KBM-7 (cell line): ENCODE measurements at regions not wholly inside any gene's neighbourhood (a gene's known extent, or its start where the extent isn't known, plus 50 kb on each side); places are given as distances from the start of the nearest gene placed in this dataset.
A peak's percentile ranks its signal among the peaks of the same experiment; 100 is the strongest.

Experiments
- DNase-seq: peaks from one replicate; pipeline ENCODE4 v3.0.0-alpha.2; 2015
- in situ Hi-C: fragments of 300-500 bp; cut with MboI; formaldehyde crosslinking; loops from 2 replicates; pipeline ENCODE4 v1.14.3; 2020; ENCODE audit warnings: low sequenced_read_pairs, low pct_unique_long_range_greater_than_20kb, mixed read lengths

- in situ Hi-C loops = no loop called here
- no peak for DNase-seq
Observed at GRCh38 chr2:7094231-7094741, 177.1 kb downstream of the RNF144A start.

GRCh38 chr2:7096726-7097352, 179.6 kb downstream of the RNF144A start:
- DNase-seq = no peak
- in situ Hi-C loops = no loop called here

DNA sequence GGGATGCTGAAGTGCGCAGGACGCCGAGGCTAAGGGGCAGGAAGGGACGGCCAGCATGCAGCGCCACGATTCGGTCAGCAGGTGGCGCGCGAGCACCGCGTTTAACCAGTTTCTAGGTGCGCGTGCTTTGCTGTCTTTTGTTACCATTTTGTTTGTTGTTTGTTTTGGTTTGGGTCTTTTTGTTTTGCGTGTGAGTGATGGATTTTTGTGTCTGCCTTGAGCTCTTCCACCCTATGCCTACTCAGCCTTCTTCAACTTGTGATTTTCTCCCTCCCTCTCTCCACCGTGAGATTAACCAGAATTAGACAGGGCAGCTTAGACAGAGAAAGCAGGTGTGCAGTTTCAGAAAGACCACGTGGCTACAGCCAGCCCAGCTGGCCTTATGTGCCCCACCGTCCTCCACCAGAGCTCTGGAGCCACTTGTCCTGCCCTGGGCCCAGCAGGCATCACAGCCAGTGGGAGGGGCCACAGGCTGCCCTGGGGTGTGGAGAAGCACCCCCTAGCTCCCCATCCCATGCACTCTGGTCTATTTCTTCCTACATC, 180.2 kb downstream of the RNF144A start:
- peak; percentile 78 for DNase-seq
- in situ Hi-C loops = no loop called here

GRCh38 chr2:7098816-7099215, 181.6 kb downstream of the RNF144A start:
- DNase-seq = no peak
- in situ Hi-C loops = no loop called here

GRCh38 chr2:7099687-7100086, 182.5 kb downstream of the RNF144A start:
- in situ Hi-C loops = loop anchor here (25.0 kb wide), 2 partner anchors 588 to 1613 kb away; no protein-coding TSS in a partner anchor
- peak; percentile 22 for DNase-seq

- in situ Hi-C loops = loop anchor here (25.0 kb wide), 2 partner anchors 584 to 1609 kb away; no protein-coding TSS in a partner anchor
- DNase-seq = no peak
Observed at GRCh38 chr2:7102826-7103225, 185.6 kb downstream of the RNF144A start.

DNA sequence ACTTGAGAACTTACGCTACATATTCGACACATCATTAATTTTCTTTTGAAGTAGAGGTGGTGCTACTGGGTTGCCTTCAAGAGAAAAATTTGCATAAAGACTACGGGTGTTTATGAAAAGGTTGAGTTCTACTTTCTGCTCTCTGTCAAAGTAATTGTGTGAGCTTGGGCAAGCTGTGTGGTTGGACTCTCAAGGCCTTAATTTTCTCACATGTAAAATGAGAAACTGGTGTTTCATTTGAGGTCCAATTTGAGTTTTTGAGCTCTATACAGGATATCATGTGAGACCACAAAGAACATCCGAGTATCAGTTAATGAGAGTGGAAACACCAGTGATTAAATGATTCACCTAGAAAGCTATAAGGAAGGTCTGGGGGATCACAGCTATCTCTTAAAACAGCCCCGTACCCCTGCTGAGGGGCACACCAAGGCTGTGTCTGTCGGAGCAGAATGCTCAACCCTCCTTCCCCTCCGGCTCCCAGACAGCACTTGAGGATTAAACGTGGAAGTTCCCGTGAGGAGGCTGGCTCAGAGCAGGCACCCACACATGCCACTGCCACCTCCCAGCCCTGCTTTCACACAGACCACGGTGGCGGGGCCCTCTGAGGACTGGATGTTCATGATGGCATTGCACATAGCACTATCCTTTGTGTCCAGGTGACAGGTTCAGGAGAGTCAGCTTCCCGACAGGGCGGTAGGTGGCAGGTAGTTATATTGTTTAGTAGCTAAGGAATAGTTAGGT, 191.8 kb downstream of the RNF144A start:
- in situ Hi-C loops = loop anchor here (25.0 kb wide), 2 partner anchors 578 to 1603 kb away; no protein-coding TSS in a partner anchor
- no peak for DNase-seq

GRCh38 chr2:7109533-7109885, 192.3 kb downstream of the RNF144A start:
- in situ Hi-C loops = loop anchor here (25.0 kb wide), 2 partner anchors 578 to 1603 kb away; no protein-coding TSS in a partner anchor
- DNase-seq = no peak

GRCh38 chr2:7111626-7112025, 194.4 kb downstream of the RNF144A start:
- no peak for DNase-seq
- in situ Hi-C loops = loop anchor here (25.0 kb wide), 2 partner anchors 576 to 1601 kb away; no protein-coding TSS in a partner anchor

- in situ Hi-C loops = loop anchor here (25.0 kb wide), 2 partner anchors 572 to 1597 kb away; no protein-coding TSS in a partner anchor
- DNase-seq = no peak
Observed at GRCh38 chr2:7115364-7115763, 198.2 kb downstream of the RNF144A start.

- DNase-seq = no peak
Observed at GRCh38 chr2:7115906-7116305, 198.7 kb downstream of the RNF144A start.

GRCh38 chr2:7116511-7116910, 199.3 kb downstream of the RNF144A start:
- in situ Hi-C loops = loop anchor here (25.0 kb wide), 2 partner anchors 571 to 1596 kb away; no protein-coding TSS in a partner anchor
- no peak for DNase-seq

More at GRCh38 chr2:7115906-7116305, 198.7 kb downstream of the RNF144A start:
- in situ Hi-C loops = loop anchor here (25.0 kb wide), 2 partner anchors 571 to 1596 kb away; no protein-coding TSS in a partner anchor

- no peak for DNase-seq
- in situ Hi-C loops = loop anchor here (25.0 kb wide), 2 partner anchors 570 to 1595 kb away; no protein-coding TSS in a partner anchor
Observed at GRCh38 chr2:7117076-7117475, 199.9 kb downstream of the RNF144A start.

DNA sequence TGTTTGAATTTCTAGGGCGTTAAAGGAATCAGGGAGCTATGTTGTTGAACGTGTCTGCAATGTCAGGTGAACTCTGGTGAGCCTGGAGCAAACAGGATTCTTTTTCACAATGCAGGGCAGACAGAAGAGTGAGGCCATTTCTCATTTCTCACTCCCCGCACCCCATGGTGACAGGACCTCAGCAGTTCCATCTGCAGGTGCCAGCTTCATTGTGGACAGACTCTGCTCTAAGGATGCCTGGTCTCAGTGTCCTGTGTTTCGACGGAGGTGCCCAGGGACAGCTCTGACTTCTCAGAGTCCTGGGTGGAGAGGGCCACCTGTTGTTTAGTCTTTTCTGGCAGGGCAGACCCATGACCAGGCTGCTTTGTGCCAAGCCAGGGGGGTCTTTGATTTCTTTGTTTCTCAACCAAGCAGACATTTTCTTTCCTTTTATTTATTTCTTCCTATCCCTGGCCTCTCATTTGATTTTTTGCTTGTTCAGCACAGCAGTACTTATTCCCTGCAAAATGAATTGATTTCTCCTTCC, 201.5 kb downstream of the RNF144A start:
- in situ Hi-C loops = loop anchor here (25.0 kb wide), 2 partner anchors 569 to 1594 kb away; no protein-coding TSS in a partner anchor
- DNase-seq = no peak

GRCh38 chr2:7119132-7119835, 202.1 kb downstream of the RNF144A start:
- peak; percentile 32 for DNase-seq
- in situ Hi-C loops = loop anchor here (25.0 kb wide), 2 partner anchors 568 to 1593 kb away; no protein-coding TSS in a partner anchor

DNA sequence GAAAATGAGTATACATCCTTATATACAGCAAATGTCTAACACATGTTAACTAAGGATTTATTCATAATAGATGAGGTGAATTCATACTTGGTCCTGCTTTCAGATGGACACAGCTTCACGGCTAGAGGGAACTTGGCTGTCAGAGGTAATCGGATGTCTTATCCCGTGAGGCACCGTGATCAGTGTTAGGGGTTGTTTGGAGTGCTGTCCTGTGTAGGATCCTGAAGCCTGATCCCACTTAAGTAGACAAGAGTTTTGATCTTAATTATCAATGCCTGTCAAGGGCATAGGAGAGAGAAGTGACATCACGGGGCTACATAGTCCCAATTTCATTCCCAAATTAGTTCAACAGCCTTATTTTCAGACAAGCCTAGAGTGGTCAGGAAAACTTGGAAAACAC, 204.6 kb downstream of the RNF144A start:
- DNase-seq = no peak
- in situ Hi-C loops = loop anchor here (25.0 kb wide), 2 partner anchors 565 to 1590 kb away; no protein-coding TSS in a partner anchor

- in situ Hi-C loops = no loop called here
- no peak for DNase-seq
Observed at GRCh38 chr2:7127156-7127555, 209.9 kb downstream of the RNF144A start.

- in situ Hi-C loops = no loop called here
- no peak for DNase-seq
Observed at GRCh38 chr2:7127687-7128086, 210.5 kb downstream of the RNF144A start.

GRCh38 chr2:7131261-7131660, 214.0 kb downstream of the RNF144A start:
- in situ Hi-C loops = no loop called here
- DNase-seq = no peak
